Loucy (cell line): ENCODE measurements at regions not wholly inside any gene's neighbourhood (a gene's known extent, or its start where the extent isn't known, plus 50 kb on each side); places are given as distances from the start of the nearest gene placed in this dataset.

ENCODE experiments used
- H2AFZ ChIP-seq: fragments of 200-600 bp; sonication (generic); 2 replicates; pipeline ENCODE4 v1.6.0; 2016; ENCODE audit warnings: antibody characterized with exemption, mild to moderate bottlenecking, low read length, moderate library complexity
- H3F3A ChIP-seq: fragments of 200-600 bp; 2 replicates; pipeline ENCODE4 v1.6.0; 2016; ENCODE audit warnings: antibody characterized with exemption, low read depth, mild to moderate bottlenecking
- H3K27me3 ChIP-seq: fragments of 200-600 bp; sonication (generic); 2 replicates; pipeline ENCODE4 v1.6.1; 2014; ENCODE audit warnings: low read length, mild to moderate bottlenecking; ENCODE audit not compliant: insufficient read depth, poor library complexity, severe bottlenecking
- H3K36me3 ChIP-seq: fragments of 200-600 bp; sonication (generic); 2 replicates; pipeline ENCODE4 v1.6.1; 2016; ENCODE audit warnings: low read length; ENCODE audit not compliant: insufficient read depth
- H3K4me1 ChIP-seq: fragments of 200-600 bp; sonication (generic); 2 replicates; pipeline ENCODE4 v1.5.1; 2014; ENCODE audit warnings: low read length, mild to moderate bottlenecking; ENCODE audit not compliant: insufficient read depth, poor library complexity, severe bottlenecking
- H3K4me2 ChIP-seq: fragments of 200-600 bp; sonication (generic); 2 replicates; pipeline ENCODE4 v1.6.0; 2014; ENCODE audit warnings: antibody characterized with exemption, low read length, low read depth, mild to moderate bottlenecking; ENCODE audit not compliant: poor library complexity, severe bottlenecking
- H3K4me3 ChIP-seq: fragments of 200-600 bp; sonication (generic); 2 replicates; pipeline ENCODE4 v1.5.1; 2014; ENCODE audit warnings: low read length, mild to moderate bottlenecking, mixed read lengths; ENCODE audit not compliant: poor library complexity, severe bottlenecking
- H3K79me2 ChIP-seq: fragments of 200-600 bp; sonication (generic); 2 replicates; pipeline ENCODE4 v1.6.1; 2014; ENCODE audit warnings: low read length; ENCODE audit not compliant: insufficient read depth
- H3K9ac ChIP-seq: fragments of 200-600 bp; sonication (generic); 2 replicates; pipeline ENCODE4 v1.6.0; 2014; ENCODE audit warnings: mild to moderate bottlenecking, low read depth, low read length, moderate library complexity; ENCODE audit not compliant: poor library complexity, severe bottlenecking
- H3K9me2 ChIP-seq: fragments of 200-600 bp; sonication (generic); replicated peaks from 2 replicates; pipeline ENCODE4 v1.6.1; 2016; ENCODE audit warnings: low read depth, low read length, mixed read lengths
- H3K9me3 ChIP-seq: fragments of 200-600 bp; sonication (generic); 2 replicates; pipeline ENCODE4 v1.6.1; 2014; ENCODE audit warnings: mild to moderate bottlenecking, antibody characterized with exemption, low read length, low read depth; ENCODE audit not compliant: insufficient read depth
- H4K20me1 ChIP-seq: fragments of 200-600 bp; sonication (generic); 2 replicates; pipeline ENCODE4 v1.6.0; 2014; ENCODE audit warnings: antibody characterized with exemption, low read length, mild to moderate bottlenecking; ENCODE audit not compliant: insufficient read depth, poor library complexity, severe bottlenecking
- EZH2phosphoT487 ChIP-seq: fragments of 200-600 bp; IDR thresholded peaks from 2 replicates; pipeline ENCODE4 v1.6.1; 2018; ENCODE audit warnings: antibody characterized with exemption, mild to moderate bottlenecking, moderate library complexity, borderline replicate concordance
- TF ChIP-seq, protein P1 (sequence below): fragments of 200-600 bp; sonication (generic); conservative IDR thresholded peaks from 2 replicates; pipeline ENCODE4 v1.5.1; 2014; ENCODE audit warnings: mild to moderate bottlenecking, antibody characterized with exemption, low read length

DNA sequence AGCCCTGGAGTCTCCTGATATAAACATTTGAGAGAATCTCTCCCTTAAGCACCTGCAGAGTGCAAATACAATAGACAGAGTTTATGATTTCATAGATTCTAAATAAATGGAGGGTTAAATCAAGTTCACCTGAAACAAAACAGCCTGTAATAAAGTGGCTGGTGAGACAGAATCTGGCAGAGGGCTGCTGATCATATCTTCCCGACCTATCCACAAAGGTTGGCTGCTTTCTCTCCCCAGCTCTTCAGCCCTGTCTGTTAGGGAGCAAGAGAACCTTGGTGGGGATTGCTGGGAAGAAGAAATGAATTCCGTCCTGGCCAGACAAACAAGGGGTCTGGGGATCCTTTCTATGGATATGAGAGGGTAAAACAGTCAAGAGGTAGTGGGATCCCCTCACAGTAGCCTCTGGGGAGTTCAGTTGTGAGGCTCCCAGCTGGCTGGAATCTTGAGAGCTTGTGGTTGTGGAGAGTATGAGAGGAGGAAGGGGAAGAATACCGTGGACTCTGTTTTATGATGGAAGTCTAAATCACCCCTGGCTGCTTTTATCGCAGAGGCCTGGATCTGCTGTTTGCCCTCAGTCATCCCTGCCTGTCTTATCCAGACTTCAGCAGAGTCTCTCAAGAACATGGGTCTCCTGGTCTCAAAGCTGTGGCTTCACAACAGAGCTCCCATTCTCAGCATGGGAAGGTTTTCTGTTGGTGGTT, 451.3 kb downstream of the NTRK3 start:
- Histone ChIP-seq H3K79me2 (no peaks in the 10 kb centered on the region), H3K36me3 (no peaks in the 10 kb centered on the region), H3K9ac (no peak overlapping the region), H3K4me3 (no peak overlapping the region), H3K4me1 (no peaks in the 10 kb centered on the region), H2AFZ (no peak overlapping the region), H3F3A (no peaks in the 10 kb centered on the region), H3K27me3 (no peaks in the 10 kb centered on the region), H3K9me3 (no peaks in the 10 kb centered on the region), H3K9me2 (no peaks in the 10 kb centered on the region), H4K20me1 (no peaks in the 10 kb centered on the region), H3K4me2 (no peak overlapping the region)
- TF ChIP-seq EZH2phosphoT487, result no peak
- TF ChIP-seq, protein P1, sequence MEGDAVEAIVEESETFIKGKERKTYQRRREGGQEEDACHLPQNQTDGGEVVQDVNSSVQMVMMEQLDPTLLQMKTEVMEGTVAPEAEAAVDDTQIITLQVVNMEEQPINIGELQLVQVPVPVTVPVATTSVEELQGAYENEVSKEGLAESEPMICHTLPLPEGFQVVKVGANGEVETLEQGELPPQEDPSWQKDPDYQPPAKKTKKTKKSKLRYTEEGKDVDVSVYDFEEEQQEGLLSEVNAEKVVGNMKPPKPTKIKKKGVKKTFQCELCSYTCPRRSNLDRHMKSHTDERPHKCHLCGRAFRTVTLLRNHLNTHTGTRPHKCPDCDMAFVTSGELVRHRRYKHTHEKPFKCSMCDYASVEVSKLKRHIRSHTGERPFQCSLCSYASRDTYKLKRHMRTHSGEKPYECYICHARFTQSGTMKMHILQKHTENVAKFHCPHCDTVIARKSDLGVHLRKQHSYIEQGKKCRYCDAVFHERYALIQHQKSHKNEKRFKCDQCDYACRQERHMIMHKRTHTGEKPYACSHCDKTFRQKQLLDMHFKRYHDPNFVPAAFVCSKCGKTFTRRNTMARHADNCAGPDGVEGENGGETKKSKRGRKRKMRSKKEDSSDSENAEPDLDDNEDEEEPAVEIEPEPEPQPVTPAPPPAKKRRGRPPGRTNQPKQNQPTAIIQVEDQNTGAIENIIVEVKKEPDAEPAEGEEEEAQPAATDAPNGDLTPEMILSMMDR, result no peak

DNA sequence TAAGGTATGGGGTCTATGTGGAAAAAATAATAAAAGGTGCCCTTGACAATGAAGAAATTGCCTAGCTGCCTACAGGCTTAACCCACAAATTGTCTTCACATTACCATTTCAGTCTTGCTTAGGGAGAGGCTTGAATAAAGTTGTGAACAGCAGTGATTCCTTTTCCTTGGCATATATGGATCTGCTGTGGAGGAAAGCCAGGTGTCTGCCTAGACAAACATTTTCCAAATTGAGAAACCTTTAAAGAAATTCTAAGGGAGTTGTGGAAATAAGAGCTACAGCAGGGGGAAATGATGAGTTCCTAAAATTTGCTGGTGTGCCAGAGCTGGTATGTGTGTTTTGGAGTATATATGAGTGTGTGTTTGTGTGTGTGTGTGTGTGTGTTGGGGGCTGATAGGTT, 452.1 kb downstream of the NTRK3 start:
- Histone ChIP-seq H3K9me2 (no peaks in the 10 kb centered on the region), H2AFZ (no peak overlapping the region), H3K4me3 (no peak overlapping the region), H3K9ac (no peak overlapping the region), H3K4me2 (no peak overlapping the region), H3K9me3 (no peaks in the 10 kb centered on the region), H3F3A (no peaks in the 10 kb centered on the region), H3K79me2 (no peaks in the 10 kb centered on the region), H4K20me1 (no peaks in the 10 kb centered on the region), H3K4me1 (no peaks in the 10 kb centered on the region), H3K27me3 (no peaks in the 10 kb centered on the region), H3K36me3 (no peaks in the 10 kb centered on the region)
- no peak for TF ChIP-seq EZH2phosphoT487
- TF ChIP-seq, protein P1, result no peak

DNA sequence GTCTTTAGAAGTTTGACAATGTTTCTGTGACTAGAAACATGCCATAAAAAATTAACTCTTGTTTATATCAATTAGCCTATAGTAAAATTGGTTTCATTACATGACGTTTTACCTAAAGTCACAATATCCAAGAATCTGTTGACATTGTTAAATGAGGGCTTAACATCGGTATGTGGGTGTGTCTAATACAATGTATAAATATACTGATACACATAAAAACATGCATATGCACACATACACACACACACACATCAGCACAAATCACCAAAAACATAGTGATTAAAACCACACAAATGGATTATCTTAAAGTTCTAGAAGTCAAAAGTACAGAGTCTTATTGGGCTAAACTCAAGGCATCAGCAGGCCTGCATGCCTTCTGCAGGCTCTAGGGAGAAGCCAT, 456.7 kb downstream of the NTRK3 start:
- TF ChIP-seq, protein P1, result no peak
- no peak for TF ChIP-seq EZH2phosphoT487
- no peaks in the 10 kb centered on the region for H3K27me3 ChIP-seq
- no peaks in the 10 kb centered on the region for H3K9me3 ChIP-seq

More for the DNA sequence above, 456.7 kb downstream of the NTRK3 start:
- Histone ChIP-seq H3K4me3 (no peak overlapping the region), H3K9ac (no peak overlapping the region), H3K36me3 (no peaks in the 10 kb centered on the region), H3K4me2 (no peak overlapping the region), H4K20me1 (no peaks in the 10 kb centered on the region), H3K79me2 (no peaks in the 10 kb centered on the region), H3K4me1 (no peaks in the 10 kb centered on the region), H3F3A (no peaks in the 10 kb centered on the region), H3K9me2 (no peaks in the 10 kb centered on the region), H2AFZ (no peak overlapping the region)
